ENCODE measurements at regions not wholly inside any gene's neighbourhood (a gene's known extent, or its start where the extent isn't known, plus 50 kb on each side); places are given as distances from the start of the nearest gene placed in this dataset.

DNA sequence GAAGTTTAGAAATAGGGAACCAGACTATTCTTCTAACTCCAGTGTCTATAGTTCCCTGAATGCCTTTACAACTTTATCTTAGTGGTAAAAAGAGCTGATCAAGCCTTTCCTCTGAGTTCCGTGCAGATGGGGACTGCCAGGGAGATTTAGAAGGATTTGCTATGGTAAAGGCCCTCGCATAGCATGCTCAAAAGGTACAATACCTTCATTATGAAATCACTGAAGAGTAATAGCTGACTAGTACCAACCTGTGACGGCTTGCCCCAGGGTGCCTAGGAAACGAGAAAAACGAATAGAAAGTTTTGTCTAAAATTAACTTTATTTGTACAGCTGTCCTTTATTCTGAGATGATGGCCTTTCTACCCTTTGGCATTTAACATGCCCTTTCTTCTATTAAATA, 150.1 kb upstream of the ARHGAP42 start:
- no peak overlapping the region for H3K27ac ChIP-seq (ENCODE audit: low read length)
- H3K9me3 ChIP-seq (ENCODE audit: control insufficient read depth, low read depth, low read length), result no peaks in the 10 kb centered on the region
- H3K4me1 ChIP-seq (ENCODE audit: control insufficient read depth, low read depth, low read length), result no peaks in the 10 kb centered on the region
- H3K4me3 ChIP-seq (ENCODE audit: low read length), result no peak overlapping the region
- no peak overlapping the region for H3K9ac ChIP-seq (ENCODE audit: low read length)
- no peaks in the 10 kb centered on the region for H3K27me3 ChIP-seq (ENCODE audit: control insufficient read depth, insufficient read depth, low read length)
- H3K36me3 ChIP-seq (ENCODE audit: control insufficient read depth, low read depth, low read length), result no peaks in the 10 kb centered on the region

DNA sequence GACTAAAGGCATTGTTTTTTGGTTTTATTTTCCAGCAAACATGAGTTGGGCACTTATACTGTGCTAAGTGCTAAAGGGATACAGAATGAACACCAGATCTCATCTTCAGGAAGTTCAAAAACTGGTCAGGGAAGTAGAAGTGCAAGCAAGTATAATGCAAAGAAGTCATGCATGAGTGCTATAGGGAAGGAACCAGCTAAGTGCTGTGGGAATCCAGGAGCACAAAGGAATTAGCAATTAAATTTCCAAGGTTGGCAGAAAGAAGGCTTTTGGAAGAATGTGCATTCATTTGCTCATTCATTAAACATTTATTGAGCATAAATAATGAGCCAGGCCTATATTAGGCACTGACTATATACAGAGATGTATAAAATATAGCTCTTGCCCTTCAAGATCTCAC, 143.7 kb upstream of the ARHGAP42 start:
- Histone ChIP-seq H3K9me3 (ENCODE audit: control insufficient read depth, low read depth, low read length) (no peaks in the 10 kb centered on the region), H3K36me3 (ENCODE audit: control insufficient read depth, low read depth, low read length) (no peaks in the 10 kb centered on the region), H3K9ac (ENCODE audit: low read length) (no peak overlapping the region), H3K4me3 (ENCODE audit: low read length) (no peak overlapping the region), H3K27ac (ENCODE audit: low read length) (no peak overlapping the region), H3K4me1 (ENCODE audit: control insufficient read depth, low read depth, low read length) (no peaks in the 10 kb centered on the region), H3K27me3 (ENCODE audit: control insufficient read depth, insufficient read depth, low read length) (no peaks in the 10 kb centered on the region)

GRCh38 chr11:100545556-100545955, 141.5 kb upstream of the ARHGAP42 start:
- Histone ChIP-seq H3K9me3 (ENCODE audit: control insufficient read depth, low read depth, low read length) (no peaks in the 10 kb centered on the region), H3K9ac (ENCODE audit: low read length) (no peak overlapping the region), H3K4me1 (ENCODE audit: control insufficient read depth, low read depth, low read length) (peaks cover 1% of the 10 kb centered on the region), H3K27ac (ENCODE audit: low read length) (no peak overlapping the region), H3K36me3 (ENCODE audit: control insufficient read depth, low read depth, low read length) (no peaks in the 10 kb centered on the region), H3K27me3 (ENCODE audit: control insufficient read depth, insufficient read depth, low read length) (no peaks in the 10 kb centered on the region), H3K4me3 (ENCODE audit: low read length) (no peak overlapping the region)

DNA sequence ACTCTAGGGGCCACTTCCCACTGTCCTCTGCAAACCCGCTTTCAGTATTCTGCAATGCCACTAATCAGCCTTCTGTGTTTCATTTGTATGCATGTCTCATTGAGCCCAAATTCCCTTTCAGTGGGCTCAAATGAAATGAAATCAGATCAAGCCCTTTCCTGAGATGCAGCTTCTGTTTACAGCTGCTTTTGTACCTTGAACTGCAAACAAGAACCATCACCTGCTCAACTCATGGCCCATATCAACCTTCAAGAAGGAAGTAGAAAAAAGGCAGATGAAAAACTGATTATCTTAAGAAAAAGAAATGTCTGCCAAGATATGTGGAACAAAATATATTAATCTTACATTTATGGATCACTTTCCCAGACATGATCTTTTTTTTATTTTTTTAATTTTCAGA, 141.1 kb upstream of the ARHGAP42 start:
- H3K27me3 ChIP-seq (ENCODE audit: control insufficient read depth, insufficient read depth, low read length), result no peaks in the 10 kb centered on the region
- H3K4me1 ChIP-seq (ENCODE audit: control insufficient read depth, low read depth, low read length), result peaks cover 5% of the 10 kb centered on the region
- H3K4me3 ChIP-seq (ENCODE audit: low read length), result no peak overlapping the region
- H3K9me3 ChIP-seq (ENCODE audit: control insufficient read depth, low read depth, low read length), result no peaks in the 10 kb centered on the region
- no peak overlapping the region for H3K27ac ChIP-seq (ENCODE audit: low read length)
- no peak overlapping the region for H3K9ac ChIP-seq (ENCODE audit: low read length)
- no peaks in the 10 kb centered on the region for H3K36me3 ChIP-seq (ENCODE audit: control insufficient read depth, low read depth, low read length)

DNA sequence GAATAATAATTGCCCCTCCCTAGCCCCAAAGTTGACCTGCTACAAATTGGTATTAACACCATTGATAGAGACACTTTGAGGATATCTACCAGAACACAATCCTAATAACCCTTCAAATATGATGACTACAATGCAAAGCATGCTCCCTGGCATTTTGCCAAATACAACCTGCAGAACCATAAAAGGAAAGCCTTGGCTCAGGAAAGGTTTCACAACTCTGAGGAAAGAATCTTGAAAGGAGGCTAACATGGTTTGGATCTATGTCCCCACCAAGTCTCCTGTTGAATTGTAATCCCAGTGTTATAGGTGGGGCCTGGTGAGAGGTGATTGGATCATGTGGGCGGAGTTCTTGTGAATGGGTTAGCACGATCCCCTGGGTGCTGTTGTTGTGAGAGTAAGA, 140.4 kb upstream of the ARHGAP42 start:
- Histone ChIP-seq H3K9me3 (ENCODE audit: control insufficient read depth, low read depth, low read length) (no peaks in the 10 kb centered on the region), H3K4me1 (ENCODE audit: control insufficient read depth, low read depth, low read length) (peaks cover 13% of the 10 kb centered on the region), H3K36me3 (ENCODE audit: control insufficient read depth, low read depth, low read length) (no peaks in the 10 kb centered on the region), H3K27ac (ENCODE audit: low read length) (no peak overlapping the region), H3K4me3 (ENCODE audit: low read length) (no peak overlapping the region), H3K9ac (ENCODE audit: low read length) (no peak overlapping the region), H3K27me3 (ENCODE audit: control insufficient read depth, insufficient read depth, low read length) (no peaks in the 10 kb centered on the region)

- no peak overlapping the region for H3K4me3 ChIP-seq (ENCODE audit: low read length)
- H3K9ac ChIP-seq (ENCODE audit: low read length), result no peak overlapping the region
- no peaks in the 10 kb centered on the region for H3K27me3 ChIP-seq (ENCODE audit: control insufficient read depth, insufficient read depth, low read length)
- no peaks in the 10 kb centered on the region for H3K36me3 ChIP-seq (ENCODE audit: control insufficient read depth, low read depth, low read length)
- no peaks in the 10 kb centered on the region for H3K9me3 ChIP-seq (ENCODE audit: control insufficient read depth, low read depth, low read length)
- H3K4me1 ChIP-seq (ENCODE audit: control insufficient read depth, low read depth, low read length), result peaks cover 24% of the 10 kb centered on the region
- H3K27ac ChIP-seq (ENCODE audit: low read length), result no peak overlapping the region
Measured at GRCh38 chr11:100550298-100550697, 136.8 kb upstream of the ARHGAP42 start.

- H3K9me3 ChIP-seq (ENCODE audit: control insufficient read depth, low read depth, low read length), result no peaks in the 10 kb centered on the region
- no peak overlapping the region for H3K4me3 ChIP-seq (ENCODE audit: low read length)
- H3K4me1 ChIP-seq (ENCODE audit: control insufficient read depth, low read depth, low read length), result peaks cover 31% of the 10 kb centered on the region
- no peak overlapping the region for H3K9ac ChIP-seq (ENCODE audit: low read length)
- no peak overlapping the region for H3K27ac ChIP-seq (ENCODE audit: low read length)
- H3K27me3 ChIP-seq (ENCODE audit: control insufficient read depth, insufficient read depth, low read length), result no peaks in the 10 kb centered on the region
- H3K36me3 ChIP-seq (ENCODE audit: control insufficient read depth, low read depth, low read length), result no peaks in the 10 kb centered on the region
Measured at GRCh38 chr11:100550912-100551632, 136.0 kb upstream of the ARHGAP42 start.

DNA sequence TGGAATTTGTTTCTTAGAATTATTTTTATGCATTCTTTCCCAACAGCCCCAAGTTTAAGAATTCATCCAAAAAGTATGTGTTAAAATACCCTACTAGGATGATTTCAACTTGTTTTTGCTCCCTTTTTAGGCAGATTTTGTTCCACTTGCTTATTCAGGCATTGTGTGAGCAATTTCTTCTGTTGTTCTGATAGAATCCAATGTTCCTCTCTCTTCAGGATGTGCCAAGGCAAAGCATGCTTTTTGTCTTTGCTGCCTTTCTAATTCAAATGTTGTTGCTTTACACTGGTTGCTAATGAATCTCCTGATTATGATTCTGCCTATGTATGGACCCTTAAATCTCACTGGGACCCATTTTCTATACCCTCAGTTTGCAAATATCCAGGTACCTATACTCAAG, 131.2 kb upstream of the ARHGAP42 start:
- Histone ChIP-seq H3K9ac (ENCODE audit: low read length) (no peak overlapping the region), H3K4me1 (ENCODE audit: control insufficient read depth, low read depth, low read length) (peaks cover 32% of the 10 kb centered on the region), H3K27ac (ENCODE audit: low read length) (no peak overlapping the region), H3K9me3 (ENCODE audit: control insufficient read depth, low read depth, low read length) (no peaks in the 10 kb centered on the region), H3K36me3 (ENCODE audit: control insufficient read depth, low read depth, low read length) (no peaks in the 10 kb centered on the region), H3K27me3 (ENCODE audit: control insufficient read depth, insufficient read depth, low read length) (no peaks in the 10 kb centered on the region), H3K4me3 (ENCODE audit: low read length) (peak overlapping the region; percentile 8)

GRCh38 chr11:100556781-100557180, 130.3 kb upstream of the ARHGAP42 start:
- H3K27me3 ChIP-seq (ENCODE audit: control insufficient read depth, insufficient read depth, low read length), result no peaks in the 10 kb centered on the region

DNA sequence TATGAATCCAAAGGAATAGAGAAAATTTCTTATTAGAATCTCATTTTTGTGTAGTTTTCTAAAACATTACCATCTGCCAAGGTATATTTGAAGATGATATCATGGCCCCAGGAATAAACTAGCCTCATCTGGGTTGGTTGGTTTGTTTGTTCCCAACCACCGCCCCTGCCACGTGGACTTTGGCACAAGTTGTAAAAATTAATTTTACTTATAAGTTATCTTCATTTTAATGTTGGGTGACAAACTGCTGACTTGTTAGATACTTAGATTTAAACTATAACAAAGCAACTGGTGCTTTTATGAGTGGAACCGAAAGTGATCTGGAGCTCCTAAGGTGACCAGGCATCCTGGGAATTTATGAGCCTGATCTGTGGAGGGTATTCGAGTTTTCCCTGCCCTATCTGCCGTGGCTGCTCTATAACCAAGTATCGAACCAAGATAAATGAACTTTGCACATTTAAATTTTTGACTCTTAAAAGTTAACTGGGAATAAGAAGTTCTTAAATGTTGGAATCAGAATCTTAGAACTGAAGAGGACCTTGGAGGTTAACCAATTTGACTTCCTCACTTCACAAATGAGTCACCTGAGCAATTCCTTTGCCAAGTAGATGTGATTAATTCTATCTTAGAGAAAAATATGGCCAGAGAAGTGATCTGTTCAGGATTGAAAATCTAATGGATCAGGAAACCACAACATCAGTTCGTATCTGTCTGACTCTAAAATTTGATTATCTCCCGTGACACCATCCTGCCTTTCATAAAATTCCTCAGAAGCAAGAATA, 129.1 kb upstream of the ARHGAP42 start:
- Histone ChIP-seq H3K9me3 (ENCODE audit: control insufficient read depth, low read depth, low read length) (no peaks in the 10 kb centered on the region), H3K4me3 (ENCODE audit: low read length) (no peak overlapping the region), H3K27me3 (ENCODE audit: control insufficient read depth, insufficient read depth, low read length) (no peaks in the 10 kb centered on the region), H3K36me3 (ENCODE audit: control insufficient read depth, low read depth, low read length) (no peaks in the 10 kb centered on the region), H3K4me1 (ENCODE audit: control insufficient read depth, low read depth, low read length) (peaks cover 14% of the 10 kb centered on the region), H3K9ac (ENCODE audit: low read length) (no peak overlapping the region), H3K27ac (ENCODE audit: low read length) (no peak overlapping the region)

More at GRCh38 chr11:100556781-100557180, 130.3 kb upstream of the ARHGAP42 start:
- Histone ChIP-seq H3K9me3 (ENCODE audit: control insufficient read depth, low read depth, low read length) (no peaks in the 10 kb centered on the region), H3K9ac (ENCODE audit: low read length) (no peak overlapping the region), H3K4me3 (ENCODE audit: low read length) (no peak overlapping the region), H3K4me1 (ENCODE audit: control insufficient read depth, low read depth, low read length) (peaks cover 24% of the 10 kb centered on the region), H3K27ac (ENCODE audit: low read length) (no peak overlapping the region), H3K36me3 (ENCODE audit: control insufficient read depth, low read depth, low read length) (no peaks in the 10 kb centered on the region)

GRCh38 chr11:100560606-100561005, 126.5 kb upstream of the ARHGAP42 start:
- H3K9me3 ChIP-seq (ENCODE audit: control insufficient read depth, low read depth, low read length), result no peaks in the 10 kb centered on the region
- no peaks in the 10 kb centered on the region for H3K27me3 ChIP-seq (ENCODE audit: control insufficient read depth, insufficient read depth, low read length)
- no peak overlapping the region for H3K27ac ChIP-seq (ENCODE audit: low read length)
- no peak overlapping the region for H3K4me3 ChIP-seq (ENCODE audit: low read length)
- H3K4me1 ChIP-seq (ENCODE audit: control insufficient read depth, low read depth, low read length), result peaks cover 11% of the 10 kb centered on the region
- H3K36me3 ChIP-seq (ENCODE audit: control insufficient read depth, low read depth, low read length), result no peaks in the 10 kb centered on the region
- H3K9ac ChIP-seq (ENCODE audit: low read length), result no peak overlapping the region

- Histone ChIP-seq H3K27ac (ENCODE audit: low read length) (no peak overlapping the region), H3K9ac (ENCODE audit: low read length) (no peak overlapping the region), H3K9me3 (ENCODE audit: control insufficient read depth, low read depth, low read length) (no peaks in the 10 kb centered on the region), H3K27me3 (ENCODE audit: control insufficient read depth, insufficient read depth, low read length) (no peaks in the 10 kb centered on the region), H3K4me3 (ENCODE audit: low read length) (no peak overlapping the region), H3K4me1 (ENCODE audit: control insufficient read depth, low read depth, low read length) (peaks cover 4% of the 10 kb centered on the region), H3K36me3 (ENCODE audit: control insufficient read depth, low read depth, low read length) (no peaks in the 10 kb centered on the region)
Measured at GRCh38 chr11:100561323-100561722, 125.8 kb upstream of the ARHGAP42 start.
